GM23338 (cell line): ENCODE measurements at regions not wholly inside any gene's neighbourhood (a gene's known extent, or its start where the extent isn't known, plus 50 kb on each side); places are given as distances from the start of the nearest gene placed in this dataset.

ENCODE experiments used
- CREB1 ChIP-seq: fragments of 250-450 bp; sonication (Bioruptor Pico); IDR thresholded peaks from 2 replicates; pipeline ENCODE4 v1.5.0; 2020; ENCODE audit warnings: low read depth, mild to moderate bottlenecking, moderate library complexity
- EZH2 ChIP-seq: fragments of 200-600 bp; sonication (generic); IDR thresholded peaks from one replicate; pipeline ENCODE4 v1.8.0; 2017; ENCODE audit warnings: antibody characterized with exemption, mild to moderate bottlenecking, low read depth; ENCODE audit not compliant: unreplicated experiment
- EZH2phosphoT487 ChIP-seq: fragments of 200-600 bp; sonication (generic); IDR thresholded peaks from one replicate; pipeline ENCODE4 v1.8.1; 2018; ENCODE audit warnings: antibody characterized with exemption; ENCODE audit not compliant: unreplicated experiment
- NANOG ChIP-seq: IDR thresholded peaks from 2 replicates; pipeline ENCODE4 v1.6.1; 2016; ENCODE audit warnings: antibody characterized with exemption, borderline replicate concordance
- POLR2AphosphoS5 ChIP-seq: IDR thresholded peaks from 2 replicates; pipeline ENCODE4 v1.6.1; 2016; ENCODE audit warnings: antibody characterized with exemption, low read depth
- STAT1 ChIP-seq: IDR thresholded peaks from one replicate; pipeline ENCODE4 v1.6.1; 2016; ENCODE audit warnings: antibody characterized with exemption; ENCODE audit not compliant: unreplicated experiment
- ZNF114 ChIP-seq: fragments of 250-450 bp; sonication (Bioruptor Pico); IDR thresholded peaks from 2 replicates; pipeline ENCODE4 v1.5.0; 2020; ENCODE audit warnings: mild to moderate bottlenecking, moderate library complexity
- ZNF331 ChIP-seq: fragments of 250-450 bp; sonication (Bioruptor Pico); IDR thresholded peaks from 2 replicates; pipeline ENCODE4 v1.5.0; 2020; ENCODE audit warnings: low read depth, mild to moderate bottlenecking, moderate library complexity
- TF ChIP-seq, protein P1 (sequence below): IDR thresholded peaks from one replicate; pipeline ENCODE4 v1.6.1; 2018; ENCODE audit warnings: antibody characterized with exemption; ENCODE audit not compliant: unreplicated experiment
- TF ChIP-seq, protein P2 (sequence below), 2 experiments: fragments of 200-600 bp in 1 of 2; sonication (generic) in 1 of 2; conservative IDR thresholded peaks; 2 replicates each; pipeline versions ENCODE4 v1.5.1 to v1.6.1; 2016 to 2017; ENCODE audit warnings: antibody characterized with exemption in 2 of 2, low read depth in 2 of 2, mild to moderate bottlenecking in 2 of 2, moderate library complexity in 1 of 2

DNA sequence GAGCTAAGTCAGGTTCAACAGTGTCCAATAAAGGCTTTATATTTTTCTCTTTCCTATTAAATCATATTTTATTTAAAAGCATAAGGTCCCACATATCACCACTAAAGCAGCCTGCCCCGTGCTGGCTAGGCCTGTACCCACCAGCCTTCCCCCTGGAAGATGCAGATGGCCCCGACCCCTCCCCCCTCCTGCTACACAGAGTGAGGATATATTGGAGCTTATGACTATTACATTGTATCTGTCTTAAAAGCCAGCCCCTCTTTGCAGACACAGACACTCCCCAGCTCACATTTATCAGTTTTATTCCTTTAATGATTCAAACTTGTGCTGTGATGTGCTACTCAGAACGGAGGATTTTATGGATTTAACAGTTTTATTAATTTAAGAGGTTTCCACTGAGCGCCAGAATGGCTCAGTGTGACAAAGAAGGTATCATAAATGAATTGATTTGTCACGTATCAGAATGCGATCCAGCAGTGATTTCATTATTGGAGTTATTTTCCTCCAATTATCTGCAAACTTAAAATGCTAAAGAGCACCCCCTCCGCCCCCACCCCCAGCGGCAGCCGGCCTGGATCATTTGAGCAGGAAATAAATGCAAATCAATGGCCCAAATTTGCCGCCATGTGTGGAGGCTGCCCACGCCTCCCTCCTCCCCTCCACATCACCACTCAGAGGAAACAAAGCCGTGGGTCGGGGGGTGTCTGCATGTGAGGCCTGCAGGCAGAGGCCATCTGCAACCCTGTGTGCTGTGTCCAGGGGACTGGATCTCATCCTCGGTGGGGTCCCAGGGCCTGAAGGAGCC lies 72.6 kb upstream of the ZMIZ1 start:
- TF ChIP-seq EZH2 (no peak), NANOG (no peak), EZH2phosphoT487 (no peak), POLR2AphosphoS5 (no peak), CREB1 (no peak), ZNF331 (CRISPR knock-in tag) (no peak), STAT1 (no peak), ZNF114 (CRISPR knock-in tag) (no peak)
- TF ChIP-seq, protein P1, sequence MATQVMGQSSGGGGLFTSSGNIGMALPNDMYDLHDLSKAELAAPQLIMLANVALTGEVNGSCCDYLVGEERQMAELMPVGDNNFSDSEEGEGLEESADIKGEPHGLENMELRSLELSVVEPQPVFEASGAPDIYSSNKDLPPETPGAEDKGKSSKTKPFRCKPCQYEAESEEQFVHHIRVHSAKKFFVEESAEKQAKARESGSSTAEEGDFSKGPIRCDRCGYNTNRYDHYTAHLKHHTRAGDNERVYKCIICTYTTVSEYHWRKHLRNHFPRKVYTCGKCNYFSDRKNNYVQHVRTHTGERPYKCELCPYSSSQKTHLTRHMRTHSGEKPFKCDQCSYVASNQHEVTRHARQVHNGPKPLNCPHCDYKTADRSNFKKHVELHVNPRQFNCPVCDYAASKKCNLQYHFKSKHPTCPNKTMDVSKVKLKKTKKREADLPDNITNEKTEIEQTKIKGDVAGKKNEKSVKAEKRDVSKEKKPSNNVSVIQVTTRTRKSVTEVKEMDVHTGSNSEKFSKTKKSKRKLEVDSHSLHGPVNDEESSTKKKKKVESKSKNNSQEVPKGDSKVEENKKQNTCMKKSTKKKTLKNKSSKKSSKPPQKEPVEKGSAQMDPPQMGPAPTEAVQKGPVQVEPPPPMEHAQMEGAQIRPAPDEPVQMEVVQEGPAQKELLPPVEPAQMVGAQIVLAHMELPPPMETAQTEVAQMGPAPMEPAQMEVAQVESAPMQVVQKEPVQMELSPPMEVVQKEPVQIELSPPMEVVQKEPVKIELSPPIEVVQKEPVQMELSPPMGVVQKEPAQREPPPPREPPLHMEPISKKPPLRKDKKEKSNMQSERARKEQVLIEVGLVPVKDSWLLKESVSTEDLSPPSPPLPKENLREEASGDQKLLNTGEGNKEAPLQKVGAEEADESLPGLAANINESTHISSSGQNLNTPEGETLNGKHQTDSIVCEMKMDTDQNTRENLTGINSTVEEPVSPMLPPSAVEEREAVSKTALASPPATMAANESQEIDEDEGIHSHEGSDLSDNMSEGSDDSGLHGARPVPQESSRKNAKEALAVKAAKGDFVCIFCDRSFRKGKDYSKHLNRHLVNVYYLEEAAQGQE = no peak
- TF ChIP-seq, protein P2, sequence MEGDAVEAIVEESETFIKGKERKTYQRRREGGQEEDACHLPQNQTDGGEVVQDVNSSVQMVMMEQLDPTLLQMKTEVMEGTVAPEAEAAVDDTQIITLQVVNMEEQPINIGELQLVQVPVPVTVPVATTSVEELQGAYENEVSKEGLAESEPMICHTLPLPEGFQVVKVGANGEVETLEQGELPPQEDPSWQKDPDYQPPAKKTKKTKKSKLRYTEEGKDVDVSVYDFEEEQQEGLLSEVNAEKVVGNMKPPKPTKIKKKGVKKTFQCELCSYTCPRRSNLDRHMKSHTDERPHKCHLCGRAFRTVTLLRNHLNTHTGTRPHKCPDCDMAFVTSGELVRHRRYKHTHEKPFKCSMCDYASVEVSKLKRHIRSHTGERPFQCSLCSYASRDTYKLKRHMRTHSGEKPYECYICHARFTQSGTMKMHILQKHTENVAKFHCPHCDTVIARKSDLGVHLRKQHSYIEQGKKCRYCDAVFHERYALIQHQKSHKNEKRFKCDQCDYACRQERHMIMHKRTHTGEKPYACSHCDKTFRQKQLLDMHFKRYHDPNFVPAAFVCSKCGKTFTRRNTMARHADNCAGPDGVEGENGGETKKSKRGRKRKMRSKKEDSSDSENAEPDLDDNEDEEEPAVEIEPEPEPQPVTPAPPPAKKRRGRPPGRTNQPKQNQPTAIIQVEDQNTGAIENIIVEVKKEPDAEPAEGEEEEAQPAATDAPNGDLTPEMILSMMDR (conservative IDR thresholded peaks at IDR 0.05; ENCODE audit: low read depth in 2 of 2) = no peak
